ENCODE measurements at regions not wholly inside any gene's neighbourhood (a gene's known extent, or its start where the extent isn't known, plus 50 kb on each side); places are given as distances from the start of the nearest gene placed in this dataset.

DNA sequence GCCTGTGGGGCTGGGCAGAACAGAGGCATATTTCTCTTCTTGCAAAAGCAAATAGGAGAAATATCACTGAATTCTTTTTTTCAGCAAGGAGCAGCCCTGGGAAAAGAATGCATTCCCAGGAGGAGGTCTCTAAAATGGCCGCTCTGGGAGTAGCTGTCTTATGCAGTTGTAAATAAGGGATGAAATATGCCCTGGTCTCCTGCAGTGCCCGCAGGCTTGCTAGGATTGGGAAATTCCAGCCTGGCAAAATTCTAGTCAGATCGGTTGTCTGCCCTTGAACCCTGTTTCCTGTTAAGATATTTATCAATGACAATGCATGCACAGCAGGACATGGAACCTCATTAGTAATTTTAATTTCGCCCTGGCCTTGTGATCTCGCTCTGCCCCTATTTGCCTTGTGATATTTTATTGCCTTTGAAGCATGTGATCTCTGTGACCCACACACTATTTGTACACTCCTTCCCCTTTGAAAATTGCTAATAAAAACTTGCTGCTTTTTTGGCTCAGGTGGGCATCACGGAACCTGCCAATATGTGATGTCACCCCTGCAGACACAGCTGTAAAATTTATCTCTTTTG is 1993.2 kb downstream of the PCDH9 start:
- TF ChIP-seq, protein P1, sequence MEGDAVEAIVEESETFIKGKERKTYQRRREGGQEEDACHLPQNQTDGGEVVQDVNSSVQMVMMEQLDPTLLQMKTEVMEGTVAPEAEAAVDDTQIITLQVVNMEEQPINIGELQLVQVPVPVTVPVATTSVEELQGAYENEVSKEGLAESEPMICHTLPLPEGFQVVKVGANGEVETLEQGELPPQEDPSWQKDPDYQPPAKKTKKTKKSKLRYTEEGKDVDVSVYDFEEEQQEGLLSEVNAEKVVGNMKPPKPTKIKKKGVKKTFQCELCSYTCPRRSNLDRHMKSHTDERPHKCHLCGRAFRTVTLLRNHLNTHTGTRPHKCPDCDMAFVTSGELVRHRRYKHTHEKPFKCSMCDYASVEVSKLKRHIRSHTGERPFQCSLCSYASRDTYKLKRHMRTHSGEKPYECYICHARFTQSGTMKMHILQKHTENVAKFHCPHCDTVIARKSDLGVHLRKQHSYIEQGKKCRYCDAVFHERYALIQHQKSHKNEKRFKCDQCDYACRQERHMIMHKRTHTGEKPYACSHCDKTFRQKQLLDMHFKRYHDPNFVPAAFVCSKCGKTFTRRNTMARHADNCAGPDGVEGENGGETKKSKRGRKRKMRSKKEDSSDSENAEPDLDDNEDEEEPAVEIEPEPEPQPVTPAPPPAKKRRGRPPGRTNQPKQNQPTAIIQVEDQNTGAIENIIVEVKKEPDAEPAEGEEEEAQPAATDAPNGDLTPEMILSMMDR (IDR thresholded peaks at IDR 0.05), result no peak
- no peak for TF ChIP-seq POLR2A (IDR thresholded peaks at IDR 0.05)

Measured in prostate gland (tissue), 2 donors.